IPS-18c (cell line): ENCODE measurements at regions not wholly inside any gene's neighbourhood (a gene's known extent, or its start where the extent isn't known, plus 50 kb on each side); places are given as distances from the start of the nearest gene placed in this dataset.
"Not testable (repeated sequence)": the region's sequence is repeated elsewhere in the genome, so short reads cannot be mapped to it uniquely, and the experiment has no call there.

ENCODE experiments used
- H3K4me3 ChIP-seq: 2 replicates; pipeline ENCODE4 v1.7.0; 2013; ENCODE audit warnings: low read depth, mild to moderate bottlenecking, low read length, moderate library complexity; ENCODE audit not compliant: insufficient read depth
- H3K9me3 ChIP-seq: one replicate; pipeline ENCODE4 v1.6.1; 2013; ENCODE audit warnings: mild to moderate bottlenecking, low read length, moderate library complexity; ENCODE audit not compliant: control insufficient read depth, insufficient read depth

DNA sequence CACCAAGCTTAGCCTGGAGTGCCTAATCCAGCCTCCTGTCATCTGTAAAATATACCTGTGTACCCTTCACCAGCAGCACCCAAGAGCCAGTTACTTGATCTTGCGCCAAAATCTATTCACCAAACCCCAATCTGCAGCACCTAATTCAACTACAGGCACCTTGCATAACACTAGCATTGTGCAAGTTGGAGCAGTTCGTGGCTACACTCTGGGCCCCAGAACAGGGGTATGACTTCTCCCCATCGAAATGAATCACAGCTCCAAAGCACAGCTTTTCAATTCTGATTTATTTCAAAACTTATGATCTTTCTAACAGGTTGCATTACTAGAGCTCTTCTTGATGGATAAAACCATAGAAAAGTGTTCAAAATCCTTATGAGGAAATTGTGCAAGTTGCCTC is 100.4 kb upstream of the TCF21 start:
- no peak overlapping the region for H3K4me3 ChIP-seq

DNA sequence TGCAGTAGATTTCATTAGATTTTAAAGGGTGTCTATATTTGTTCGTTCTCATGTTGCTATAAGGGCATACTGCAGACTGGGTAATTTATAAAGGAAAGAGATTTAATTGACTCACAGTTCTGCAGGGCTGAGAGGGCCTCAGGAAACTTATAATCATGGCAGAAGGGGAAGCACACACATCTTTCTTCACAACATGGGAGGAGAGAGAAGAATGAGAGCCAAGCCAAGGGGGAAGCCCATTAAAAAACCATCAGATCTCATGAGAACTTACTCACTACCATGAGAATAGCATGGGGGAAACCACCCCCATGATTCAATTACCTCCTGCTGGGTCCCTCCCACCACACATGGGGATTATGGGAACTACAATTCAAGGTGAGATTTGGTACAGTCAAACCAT is 99.5 kb upstream of the TCF21 start:
- not testable (repeated sequence) for H3K9me3 ChIP-seq, H3K4me3 ChIP-seq

More for the DNA sequence above, 100.4 kb upstream of the TCF21 start:
- no peaks in the 10 kb centered on the region for H3K9me3 ChIP-seq

DNA sequence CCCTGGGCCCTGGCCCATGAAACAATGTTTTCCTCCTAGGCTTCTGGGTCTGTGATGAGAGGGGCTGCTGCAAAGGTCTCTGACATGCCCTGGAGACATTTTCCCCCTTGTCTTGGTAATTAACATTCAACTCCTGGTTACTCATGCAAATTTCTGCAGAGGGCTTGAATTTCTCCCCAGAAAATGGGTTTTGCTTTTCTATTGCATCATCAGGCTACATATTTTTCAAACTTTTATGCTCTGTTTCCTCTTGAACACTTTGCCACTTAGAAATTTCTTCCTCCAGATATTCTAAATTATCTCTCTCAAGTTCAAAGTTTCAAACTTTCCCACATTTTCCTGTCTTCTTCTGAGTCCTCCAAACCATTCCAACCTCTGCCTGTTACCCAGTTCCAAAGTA is 98.2 kb upstream of the TCF21 start:
- not testable (repeated sequence) for H3K4me3 ChIP-seq

DNA sequence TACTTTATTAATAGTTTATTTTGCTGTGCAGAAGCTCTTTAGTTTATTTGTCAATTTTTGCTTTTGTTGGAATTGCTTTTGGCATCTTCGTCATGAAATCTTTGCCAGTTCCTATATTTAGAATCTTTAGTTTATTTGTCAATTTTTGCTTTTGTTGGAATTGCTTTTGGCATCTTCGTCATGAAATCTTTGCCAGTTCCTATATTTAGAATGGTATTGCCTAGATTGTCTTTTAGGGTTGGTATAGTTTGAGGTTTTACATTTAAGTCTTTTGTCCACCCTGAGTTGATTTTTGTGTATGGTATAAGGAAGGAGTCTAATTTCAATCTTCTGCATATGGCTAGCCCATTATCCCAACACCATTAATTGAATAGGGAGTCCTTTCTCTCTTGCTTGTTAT is 93.9 kb upstream of the TCF21 start:
- not testable (repeated sequence) for H3K9me3 ChIP-seq, H3K4me3 ChIP-seq

More for the DNA sequence above, 98.2 kb upstream of the TCF21 start:
- not testable (repeated sequence) for H3K9me3 ChIP-seq

DNA sequence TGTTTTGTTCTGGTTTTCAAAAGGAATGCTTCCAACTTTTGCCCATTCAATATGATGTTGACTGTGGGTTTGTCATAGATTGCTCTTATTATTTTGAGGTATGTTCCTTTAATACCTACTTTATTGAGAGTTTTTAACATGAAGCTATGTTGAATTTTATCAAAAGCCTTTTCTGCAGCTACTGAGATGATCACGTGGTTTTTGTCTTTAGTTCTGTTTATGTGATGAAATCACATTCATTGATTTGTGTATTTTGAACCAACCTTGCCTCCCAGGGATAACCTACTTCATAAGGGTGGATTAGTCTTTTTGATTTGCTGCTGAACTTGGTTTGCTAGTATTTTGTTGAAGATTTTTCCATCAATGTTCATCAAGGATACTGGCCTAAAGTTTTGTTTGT is 92.7 kb upstream of the TCF21 start:
- H3K4me3 ChIP-seq, result no peak overlapping the region
- no peaks in the 10 kb centered on the region for H3K9me3 ChIP-seq

DNA sequence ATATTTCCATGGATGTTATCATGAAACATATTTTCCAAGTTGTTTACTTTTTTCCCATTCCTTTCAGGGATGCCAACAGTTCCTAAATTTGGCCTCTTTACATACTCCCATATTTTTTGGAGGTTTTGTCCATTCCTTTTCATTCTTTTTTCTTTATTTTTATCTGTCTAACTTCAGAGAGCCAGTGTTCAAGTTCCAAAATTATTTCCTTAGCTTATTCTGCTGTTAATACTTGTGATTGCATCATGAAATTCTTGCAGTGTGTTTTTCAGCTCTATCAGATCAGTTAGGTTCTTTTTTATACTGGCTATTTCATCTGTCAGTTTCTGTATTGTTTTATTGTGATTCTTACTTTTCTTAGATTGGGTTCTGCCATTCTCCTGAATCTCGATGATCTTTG is 89.9 kb upstream of the TCF21 start:
- Histone ChIP-seq H3K9me3 (no peaks in the 10 kb centered on the region), H3K4me3 (no peak overlapping the region)

DNA sequence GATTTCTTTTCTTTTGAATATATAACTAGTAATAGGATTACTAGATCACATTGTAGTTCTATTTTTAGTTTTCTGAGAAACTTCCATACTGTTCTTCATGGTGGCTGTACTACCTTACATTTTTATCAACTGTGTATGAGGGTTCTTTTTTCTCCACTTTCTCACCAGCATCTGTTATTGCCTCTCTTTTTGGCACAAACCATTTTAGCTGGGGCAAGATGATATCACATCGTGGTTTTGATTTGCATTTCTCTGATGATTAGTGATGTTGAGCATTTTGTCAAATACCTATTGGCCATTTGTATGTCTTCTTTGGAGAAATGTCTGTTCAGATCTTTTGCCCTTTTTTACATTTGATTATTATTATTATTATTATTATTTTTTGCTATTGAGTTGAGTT is 86.1 kb upstream of the TCF21 start:
- Histone ChIP-seq H3K9me3 (no peaks in the 10 kb centered on the region), H3K4me3 (no peak overlapping the region)

DNA sequence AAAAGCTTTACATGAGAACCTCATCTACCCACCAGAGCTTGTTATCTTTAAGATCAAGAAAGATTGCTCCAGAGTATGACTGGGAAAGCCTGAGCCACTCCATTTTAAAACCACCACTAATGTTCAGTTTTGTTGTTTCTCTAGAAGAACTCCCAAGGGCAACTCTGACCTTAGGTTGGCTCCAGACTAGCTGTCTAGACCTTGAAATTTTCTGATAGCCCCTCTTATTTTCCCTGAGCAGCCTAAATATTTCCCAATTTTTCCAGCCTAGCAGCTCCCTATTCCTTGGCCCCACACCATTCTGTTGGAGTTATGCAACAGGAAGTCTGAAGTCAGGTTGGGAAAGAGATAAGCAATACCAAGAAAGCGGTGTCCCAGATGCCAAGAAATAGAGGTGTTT is 84.6 kb upstream of the TCF21 start:
- H3K4me3 ChIP-seq, result no peak overlapping the region
- no peaks in the 10 kb centered on the region for H3K9me3 ChIP-seq

DNA sequence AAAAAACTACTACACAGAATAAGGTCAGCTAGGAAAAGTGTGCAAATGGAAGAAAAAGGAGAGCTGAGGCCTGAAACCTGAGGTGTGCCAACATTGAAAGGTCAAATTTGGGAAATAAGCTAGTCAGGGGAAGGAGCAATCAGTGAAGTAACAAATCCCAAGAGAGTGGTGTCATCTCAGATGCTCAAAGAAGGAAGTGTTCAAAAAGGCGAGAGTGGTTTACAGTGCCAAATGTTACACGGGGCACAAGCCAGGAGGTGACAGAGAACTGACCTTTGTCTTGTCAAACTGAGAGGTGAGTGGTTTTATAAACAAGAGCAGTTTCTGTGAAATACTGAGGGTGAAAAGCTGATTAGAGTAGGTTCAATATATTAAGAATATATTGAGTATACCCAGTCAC is 83.0 kb upstream of the TCF21 start:
- Histone ChIP-seq H3K4me3 (no peak overlapping the region), H3K9me3 (peaks cover 3% of the 10 kb centered on the region)

DNA sequence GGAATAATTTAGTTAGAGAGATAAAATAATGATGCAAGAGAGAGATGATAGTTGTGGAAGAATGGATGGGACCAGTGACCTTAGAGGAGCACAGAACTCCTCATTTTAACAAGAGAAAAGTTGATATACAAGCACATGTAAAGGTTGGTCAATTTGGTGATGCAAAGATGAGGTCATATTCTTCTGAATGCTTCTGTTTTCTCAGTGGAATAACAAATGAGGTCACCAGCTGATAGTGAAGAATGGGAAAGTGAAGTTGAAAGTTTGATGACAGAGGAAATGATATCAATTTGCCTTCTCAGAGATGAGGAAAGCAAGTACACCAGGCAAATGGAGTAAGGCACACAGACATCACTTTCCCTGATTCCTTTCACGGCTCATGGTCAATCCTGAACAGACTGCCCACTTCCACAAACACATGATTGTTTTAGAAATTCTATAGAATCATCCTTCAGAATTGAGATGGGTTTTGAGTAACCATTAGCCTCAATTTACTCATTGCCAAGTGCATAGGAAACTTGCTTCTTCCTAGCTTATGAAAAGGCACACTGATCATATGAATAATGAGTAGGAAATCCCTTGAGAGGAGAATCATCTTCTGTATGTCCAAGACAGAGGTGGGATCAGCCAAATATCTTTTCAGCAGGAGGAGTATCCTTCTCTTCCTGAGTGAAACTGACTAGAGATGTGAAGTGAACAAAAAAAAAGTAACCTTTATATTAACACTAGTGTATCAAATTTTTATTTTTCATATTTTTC is 82.4 kb upstream of the TCF21 start:
- H3K9me3 ChIP-seq, result peaks cover 3% of the 10 kb centered on the region
- H3K4me3 ChIP-seq, result no peak overlapping the region

DNA sequence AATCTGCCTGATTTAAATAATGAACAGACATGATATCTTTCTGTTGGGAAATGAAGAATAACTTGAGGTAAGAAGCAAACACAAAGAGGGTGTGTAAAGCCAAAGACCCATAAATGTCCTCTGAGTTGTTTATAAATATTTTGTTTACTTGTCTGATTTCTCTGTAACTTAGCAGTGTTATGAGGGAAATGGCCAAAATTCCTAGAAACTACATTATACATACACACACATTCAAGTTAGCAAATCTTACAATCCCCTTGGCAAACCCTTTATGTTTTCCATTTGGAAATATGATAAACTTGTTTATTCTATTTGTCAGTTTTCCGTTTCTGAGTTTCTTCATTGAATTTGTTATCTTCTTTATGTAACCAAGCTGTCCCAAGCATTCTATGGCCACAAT is 81.4 kb upstream of the TCF21 start:
- H3K4me3 ChIP-seq, result no peak overlapping the region
- peaks cover 3% of the 10 kb centered on the region for H3K9me3 ChIP-seq

DNA sequence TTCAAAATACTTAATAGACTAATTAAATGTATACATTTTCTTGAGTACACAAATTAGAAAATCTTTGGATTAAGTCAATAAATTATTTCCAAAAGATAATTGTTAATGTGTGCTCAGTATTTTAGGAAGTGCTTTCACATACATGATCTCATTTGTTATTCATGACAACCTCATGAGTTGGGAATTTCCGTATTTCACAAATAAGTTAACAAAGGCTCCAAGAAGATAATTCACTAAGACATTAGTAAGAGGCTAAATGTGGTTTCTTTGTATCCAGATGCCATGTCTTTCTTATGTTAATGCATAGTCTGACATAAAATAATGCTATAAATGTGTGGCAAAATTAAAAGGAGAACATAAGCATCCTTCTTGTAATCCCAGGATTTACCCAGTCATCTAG is 79.5 kb upstream of the TCF21 start:
- no peak overlapping the region for H3K4me3 ChIP-seq
- peaks cover 3% of the 10 kb centered on the region for H3K9me3 ChIP-seq

DNA sequence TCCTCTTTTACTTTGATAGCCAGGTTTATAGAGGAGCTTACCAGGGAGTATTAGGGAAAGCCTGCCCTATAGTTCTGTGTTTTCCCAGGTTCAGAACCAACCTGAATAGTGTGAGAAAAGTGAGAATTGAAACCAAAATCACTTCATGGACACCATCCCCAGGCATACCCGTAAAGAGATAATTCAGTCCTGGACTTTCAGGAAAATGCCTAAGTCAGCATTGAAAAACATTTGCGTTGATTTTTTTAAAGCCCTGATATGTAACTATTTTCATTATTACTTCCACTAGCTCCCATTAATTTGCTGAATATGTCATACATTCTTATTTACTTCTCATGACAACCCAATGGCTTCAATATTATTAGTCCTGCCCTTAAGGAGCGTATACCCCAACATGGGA is 77.4 kb upstream of the TCF21 start:
- Histone ChIP-seq H3K9me3 (peaks cover 3% of the 10 kb centered on the region), H3K4me3 (no peak overlapping the region)

DNA sequence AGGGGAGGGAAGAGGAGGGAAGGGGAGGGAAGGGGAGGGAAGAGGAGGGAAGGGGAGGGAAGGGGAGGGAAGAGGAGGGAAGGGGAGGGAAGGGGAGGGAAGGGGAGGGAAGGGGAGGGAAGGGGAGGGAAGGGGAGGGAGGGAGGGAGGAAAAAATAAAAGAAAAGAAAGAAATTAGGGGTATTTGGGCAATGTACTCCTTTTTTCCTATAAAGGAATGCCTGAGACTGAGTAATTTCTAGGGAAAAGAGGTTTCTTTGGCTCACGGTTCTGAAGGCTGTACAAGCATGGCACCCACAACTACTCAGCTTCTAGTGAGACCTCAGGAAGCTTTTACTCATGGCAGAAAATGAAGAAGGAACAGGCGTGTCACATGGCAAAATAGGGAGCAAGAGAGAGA is 76.5 kb upstream of the TCF21 start:
- H3K9me3 ChIP-seq, H3K4me3 ChIP-seq: not testable (repeated sequence)

DNA sequence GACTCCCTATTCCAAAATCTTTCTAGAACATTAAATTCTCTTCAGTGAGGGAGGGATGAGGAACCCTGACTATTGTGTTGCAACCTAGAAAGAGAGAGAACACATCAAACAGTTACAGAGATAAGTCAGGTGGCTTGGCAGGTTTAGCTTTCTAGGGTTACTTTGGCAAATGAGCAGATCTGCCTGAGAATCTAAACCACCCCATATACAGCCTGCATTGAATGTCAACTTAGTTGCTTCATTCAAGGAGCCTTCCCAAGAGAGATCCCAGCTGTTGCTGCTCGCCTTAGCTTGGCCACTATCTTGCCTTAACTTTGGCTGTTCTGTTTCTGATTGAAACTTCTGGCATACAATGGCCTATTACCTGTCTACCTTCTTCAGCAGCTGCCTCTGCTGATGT is 74.7 kb upstream of the TCF21 start:
- no peak overlapping the region for H3K4me3 ChIP-seq
- H3K9me3 ChIP-seq, result peaks cover 3% of the 10 kb centered on the region

DNA sequence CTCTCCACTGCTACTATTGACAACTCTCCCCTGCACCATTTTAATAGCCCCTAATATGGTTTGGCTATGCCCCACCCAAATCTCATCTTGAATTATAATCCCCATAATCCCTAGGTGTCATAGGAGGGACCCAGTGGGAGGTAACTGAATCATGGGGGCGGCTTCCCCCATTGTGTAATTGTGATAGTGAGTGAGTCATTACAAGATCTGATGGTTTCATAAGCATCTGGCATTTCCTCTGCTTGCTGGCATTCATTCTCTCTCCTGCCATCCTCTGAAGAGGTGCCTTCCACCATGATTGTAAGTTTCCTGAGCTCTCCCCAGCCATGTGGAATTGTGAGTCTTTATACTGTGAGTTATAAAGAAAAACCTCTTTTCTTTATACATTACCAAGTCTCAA is 74.1 kb upstream of the TCF21 start:
- Histone ChIP-seq H3K9me3 (peaks cover 3% of the 10 kb centered on the region), H3K4me3 (no peak overlapping the region)

DNA sequence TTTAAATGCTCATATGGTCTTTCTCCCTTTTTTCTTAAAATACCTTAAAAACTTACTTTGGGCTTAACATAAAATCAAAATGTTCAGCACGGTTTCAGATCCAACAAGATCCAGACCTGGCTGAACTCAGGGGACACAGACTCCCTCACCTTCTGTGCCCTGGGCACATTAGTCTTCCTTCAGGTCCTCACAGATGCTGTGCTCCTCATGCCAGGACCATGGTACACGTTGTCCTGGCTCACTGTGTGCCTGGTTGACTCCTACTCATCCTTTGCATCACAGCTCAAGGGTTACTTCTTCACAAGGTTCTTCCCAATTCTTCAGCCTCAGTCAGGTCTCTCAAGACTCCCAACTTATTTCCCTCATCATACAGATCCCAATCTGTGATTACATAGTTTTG is 73.6 kb upstream of the TCF21 start:
- peaks cover 3% of the 10 kb centered on the region for H3K9me3 ChIP-seq
- H3K4me3 ChIP-seq, result no peak overlapping the region

DNA sequence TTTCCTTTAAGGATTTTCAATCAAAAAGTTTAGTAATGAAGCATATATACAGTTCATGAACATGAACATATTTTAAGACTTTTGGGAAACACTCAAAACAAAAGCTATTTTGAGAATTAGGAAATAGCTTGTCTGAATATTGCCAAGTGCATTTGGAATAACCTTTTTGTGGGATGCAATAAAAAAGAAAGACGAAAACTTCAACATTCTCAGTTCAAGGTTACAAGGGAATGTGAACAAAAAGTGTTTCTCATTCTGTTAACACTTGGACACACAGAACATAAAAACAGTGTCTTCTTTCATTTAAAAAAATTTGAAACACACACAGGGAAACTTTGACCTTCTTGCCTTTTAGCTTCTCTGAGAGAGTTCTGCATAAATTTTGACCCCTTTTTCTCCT is 72.7 kb upstream of the TCF21 start:
- no peak overlapping the region for H3K4me3 ChIP-seq
- H3K9me3 ChIP-seq, result no peaks in the 10 kb centered on the region

DNA sequence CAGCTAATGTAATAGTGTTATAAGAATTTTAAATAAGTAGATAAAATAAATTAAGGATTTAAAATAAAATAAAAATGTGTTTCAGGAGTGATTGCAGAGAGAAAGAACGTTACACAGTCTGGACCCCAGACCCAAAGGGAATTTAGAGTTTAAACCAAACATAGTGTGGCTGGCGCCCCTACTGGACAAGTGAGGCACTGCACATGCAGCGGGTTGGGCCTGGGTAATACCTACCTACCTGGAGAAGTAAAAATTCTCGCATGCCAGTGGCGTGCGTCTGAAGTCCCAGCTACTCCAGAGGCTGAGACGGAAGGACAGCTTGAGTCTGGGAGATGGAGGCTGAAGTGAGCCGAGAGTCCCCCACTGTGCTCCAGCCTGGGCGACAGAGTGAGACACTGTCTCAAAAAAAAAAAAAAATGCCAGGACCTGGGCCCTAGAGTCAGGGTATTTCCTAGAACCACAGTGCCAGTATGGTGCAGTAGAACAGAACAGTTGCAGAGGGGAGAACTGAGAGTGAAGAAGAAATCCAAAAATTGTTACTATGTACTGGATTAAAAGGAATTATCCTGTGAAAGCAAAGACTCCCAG is 71.4 kb upstream of the TCF21 start:
- H3K4me3 ChIP-seq, result no peak overlapping the region
- H3K9me3 ChIP-seq, result no peaks in the 10 kb centered on the region
